AG04449 (cell line): ENCODE measurements at regions not wholly inside any gene's neighbourhood (a gene's known extent, or its start where the extent isn't known, plus 50 kb on each side); places are given as distances from the start of the nearest gene placed in this dataset.
"Not testable (repeated sequence)": the region's sequence is repeated elsewhere in the genome, so short reads cannot be mapped to it uniquely, and the experiment has no call there.

Experiments
- CTCF ChIA-PET: fragments of 350-600 bp; formaldehyde crosslinking; extraction: SDS; loops from one replicate; lab custom pipeline; 2021; ENCODE audit warnings: antibody characterized with exemption; lab: Yijun Ruan, JAX
- POLR2A ChIA-PET: fragments of 400-600, 350-600 bp; formaldehyde crosslinking; extraction: SDS; loops from one replicate; lab custom pipeline; 2020; ENCODE audit warnings: antibody characterized with exemption, inconsistent platforms; lab: Yijun Ruan, JAX
- DNase-seq: peaks from one replicate; pipeline ENCODE4 v3.0.0-alpha.2; 2010; ENCODE audit warnings: low read depth, low spot score
- H3K4me3 ChIP-seq: 2 replicates; pipeline ENCODE4 v1.5.1; 2011; ENCODE audit warnings: low read depth, mild to moderate bottlenecking, control low read depth, low read length
- TF ChIP-seq, protein P1 (sequence below): IDR thresholded peaks from one replicate; pipeline ENCODE4 v1.5.1; 2011; ENCODE audit warnings: mild to moderate bottlenecking, moderate library complexity, low read length, control low read depth, inconsistent platforms; ENCODE audit not compliant: insufficient read depth; ENCODE audit errors: missing control alignments

GRCh38 chr3:68676136-68676535, 256.2 kb downstream of the TAFA4 start:
- POLR2A ChIA-PET: no interaction called here
- TF ChIP-seq, protein P1, sequence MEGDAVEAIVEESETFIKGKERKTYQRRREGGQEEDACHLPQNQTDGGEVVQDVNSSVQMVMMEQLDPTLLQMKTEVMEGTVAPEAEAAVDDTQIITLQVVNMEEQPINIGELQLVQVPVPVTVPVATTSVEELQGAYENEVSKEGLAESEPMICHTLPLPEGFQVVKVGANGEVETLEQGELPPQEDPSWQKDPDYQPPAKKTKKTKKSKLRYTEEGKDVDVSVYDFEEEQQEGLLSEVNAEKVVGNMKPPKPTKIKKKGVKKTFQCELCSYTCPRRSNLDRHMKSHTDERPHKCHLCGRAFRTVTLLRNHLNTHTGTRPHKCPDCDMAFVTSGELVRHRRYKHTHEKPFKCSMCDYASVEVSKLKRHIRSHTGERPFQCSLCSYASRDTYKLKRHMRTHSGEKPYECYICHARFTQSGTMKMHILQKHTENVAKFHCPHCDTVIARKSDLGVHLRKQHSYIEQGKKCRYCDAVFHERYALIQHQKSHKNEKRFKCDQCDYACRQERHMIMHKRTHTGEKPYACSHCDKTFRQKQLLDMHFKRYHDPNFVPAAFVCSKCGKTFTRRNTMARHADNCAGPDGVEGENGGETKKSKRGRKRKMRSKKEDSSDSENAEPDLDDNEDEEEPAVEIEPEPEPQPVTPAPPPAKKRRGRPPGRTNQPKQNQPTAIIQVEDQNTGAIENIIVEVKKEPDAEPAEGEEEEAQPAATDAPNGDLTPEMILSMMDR: no peak
- DNase-seq: no peak
- H3K4me3 ChIP-seq: no peak overlapping the region
- CTCF ChIA-PET: no interaction called here

DNA sequence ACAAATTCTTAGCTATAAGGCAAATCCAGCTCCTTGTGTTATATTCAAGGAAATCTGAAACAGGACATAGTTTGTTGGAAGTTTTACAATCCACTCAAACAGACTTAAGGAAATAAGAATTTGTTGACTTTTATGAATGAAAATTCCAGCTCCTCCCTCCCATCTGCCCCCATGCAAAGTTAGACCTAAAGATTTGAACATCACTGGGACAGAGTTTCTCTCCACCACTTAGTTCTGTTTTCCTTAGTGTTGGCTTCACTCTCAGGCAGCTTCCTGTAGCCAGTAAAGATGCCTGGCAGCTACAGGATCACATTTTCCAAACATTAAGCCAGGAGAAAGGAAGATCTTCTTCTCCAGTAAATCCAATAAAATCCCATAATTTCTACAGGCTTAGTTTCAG, 265.0 kb downstream of the TAFA4 start:
- TF ChIP-seq, protein P1: no peak
- ChIA-PET POLR2A (no interaction called here), CTCF (no interaction called here)
- DNase-seq: no peak
- H3K4me3 ChIP-seq: no peak overlapping the region

DNA sequence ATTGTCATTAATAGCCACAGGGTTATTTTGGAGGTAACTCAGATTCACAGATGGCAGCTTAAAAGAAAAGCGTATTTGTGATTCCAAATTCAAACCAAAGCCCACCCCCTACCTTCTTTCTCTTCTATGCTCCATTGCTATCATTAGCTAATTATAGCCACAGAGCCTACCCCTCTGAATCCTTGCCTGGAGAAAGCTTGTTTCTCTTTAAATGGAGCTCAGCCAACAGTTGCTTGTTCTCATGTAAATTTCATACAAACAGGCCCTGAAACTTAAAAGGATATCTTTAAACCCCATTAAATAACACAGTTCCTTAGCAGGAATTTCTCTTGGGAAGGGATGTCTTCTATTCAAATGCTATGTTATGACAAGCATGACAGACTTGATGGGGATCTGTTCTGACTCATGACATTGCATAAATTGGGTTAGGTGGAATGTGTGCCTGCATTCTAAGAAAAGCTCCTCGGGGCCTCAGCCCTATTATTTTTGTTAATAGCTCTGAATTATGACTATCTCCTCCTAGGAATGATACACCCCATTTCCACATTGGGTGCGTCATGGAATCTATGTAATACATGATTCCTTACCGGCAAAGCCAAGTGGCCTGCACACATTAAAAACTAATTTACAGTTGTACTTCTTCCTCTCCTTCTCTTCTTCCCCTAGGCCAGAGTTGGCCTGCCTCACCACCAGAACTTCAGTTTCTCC, 265.8 kb downstream of the TAFA4 start:
- TF ChIP-seq, protein P1: no peak
- no peak for DNase-seq
- no peak overlapping the region for H3K4me3 ChIP-seq
- CTCF ChIA-PET: no interaction called here
- POLR2A ChIA-PET: no interaction called here

- no peak for DNase-seq
- no peak overlapping the region for H3K4me3 ChIP-seq
- ChIA-PET POLR2A (no interaction called here), CTCF (no interaction called here)
- TF ChIP-seq, protein P1: no peak
These were observed 268.1 kb downstream of the TAFA4 start for GRCh38 chr3:68664276-68664675.

DNA sequence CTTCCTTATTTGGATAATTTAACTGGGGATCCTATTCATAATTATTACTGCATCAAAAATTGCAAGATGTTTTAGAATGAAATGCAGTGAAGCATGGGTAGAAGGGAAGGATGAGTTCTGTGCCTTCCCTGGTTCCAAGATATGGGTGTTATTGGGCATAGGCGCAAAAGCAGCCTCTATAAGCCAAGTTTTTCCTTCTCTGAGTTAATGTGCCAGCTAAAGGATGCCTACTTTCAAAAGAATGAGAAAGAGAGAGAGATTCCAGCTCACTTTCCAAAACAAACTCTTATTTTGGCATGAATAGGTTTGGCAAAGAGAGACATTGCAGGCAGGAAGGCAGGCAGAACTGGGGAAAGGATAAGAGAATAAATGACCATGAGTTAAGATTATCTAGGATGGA, 270.2 kb downstream of the TAFA4 start:
- DNase-seq: no peak
- ChIA-PET CTCF (no interaction called here), POLR2A (no interaction called here)
- TF ChIP-seq, protein P1: no peak
- H3K4me3 ChIP-seq: no peak overlapping the region

DNA sequence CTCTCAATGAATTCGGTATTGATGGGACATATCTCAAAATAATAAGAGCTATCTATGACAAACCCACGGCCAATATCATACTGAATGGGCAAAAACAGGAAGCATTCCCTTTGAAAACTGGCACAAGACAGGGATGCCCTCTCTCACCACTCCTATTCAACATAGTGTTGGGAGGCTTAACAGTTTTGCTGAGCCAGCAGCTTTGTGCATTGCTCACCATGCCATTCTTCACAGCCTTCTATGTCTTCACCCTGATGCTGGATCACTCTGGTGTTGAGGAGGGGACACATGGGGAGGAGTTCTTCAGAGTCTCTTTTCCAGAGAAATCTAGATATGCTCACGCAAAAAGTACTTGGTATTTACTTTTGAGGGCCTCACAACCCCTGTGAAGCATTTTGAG, 281.7 kb downstream of the TAFA4 start:
- DNase-seq, POLR2A ChIA-PET, CTCF ChIA-PET, H3K4me3 ChIP-seq: not testable (repeated sequence)

- CTCF ChIA-PET: no interaction called here
- no peak overlapping the region for H3K4me3 ChIP-seq
- no peak for DNase-seq
- TF ChIP-seq, protein P1: no peak
- POLR2A ChIA-PET: no interaction called here
These were observed 283.9 kb downstream of the TAFA4 start for GRCh38 chr3:68648494-68648893.
